ENCODE measurements at regions not wholly inside any gene's neighbourhood (a gene's known extent, or its start where the extent isn't known, plus 50 kb on each side); places are given as distances from the start of the nearest gene placed in this dataset.

- no peak overlapping the region for H3K27ac Mint-ChIP-seq
- Histone ChIP-seq H3K27me3 (ENCODE audit: control insufficient read depth, insufficient read depth, low read length) (peaks cover 2% of the 10 kb centered on the region), H3K36me3 (ENCODE audit: control insufficient read depth, insufficient read depth, low read length) (no peaks in the 10 kb centered on the region), H3K4me1 (ENCODE audit: control insufficient read depth, insufficient read depth, low read length) (no peaks in the 10 kb centered on the region), H3K4me3 (ENCODE audit: low read length) (no peak overlapping the region), H3K27ac (ENCODE audit: low read length) (no peak overlapping the region), H3K9me3 (ENCODE audit: control insufficient read depth, insufficient read depth, low read length) (no peaks in the 10 kb centered on the region)
- H3K9me3 Mint-ChIP-seq, result no peaks in the 10 kb centered on the region
- TF ChIP-seq CTCF (IDR thresholded peaks at IDR 0.05), result no peak
- no peak overlapping the region for H3K4me3 Mint-ChIP-seq
- H3K36me3 Mint-ChIP-seq, result no peaks in the 10 kb centered on the region
- DNase-seq, result no peak
- intact Hi-C loops (cut with micrococcal nuclease), result no loop called here
- WGBS (ENCODE audit: insufficient coverage), result 96% methylated on average over 3 of the region's 5 CpGs
- H3K4me1 Mint-ChIP-seq, result no peaks in the 10 kb centered on the region
- ATAC-seq, result no peak
- H3K27me3 Mint-ChIP-seq (ENCODE audit: low read depth in 2 of 2), result peaks cover 7 to 18% of the 10 kb centered on the region in 2 donors
Observed at GRCh38 chr5:68966596-68966995, 127.2 kb upstream of the SLC30A5 start.

GRCh38 chr5:68968429-68968828 lies 125.4 kb upstream of the SLC30A5 start:
- Histone ChIP-seq H3K4me3 (ENCODE audit: low read length) (no peak overlapping the region), H3K27me3 (ENCODE audit: control insufficient read depth, insufficient read depth, low read length) (peaks cover 2% of the 10 kb centered on the region), H3K27ac (ENCODE audit: low read length) (no peak overlapping the region), H3K4me1 (ENCODE audit: control insufficient read depth, insufficient read depth, low read length) (no peaks in the 10 kb centered on the region), H3K9me3 (ENCODE audit: control insufficient read depth, insufficient read depth, low read length) (no peaks in the 10 kb centered on the region), H3K36me3 (ENCODE audit: control insufficient read depth, insufficient read depth, low read length) (no peaks in the 10 kb centered on the region)
- Mint-ChIP-seq H3K36me3 (no peaks in the 10 kb centered on the region), H3K4me3 (no peak overlapping the region), H3K27ac (no peak overlapping the region), H3K9me3 (peaks cover 0 to 2% of the 10 kb centered on the region in 2 donors), H3K4me1 (no peaks in the 10 kb centered on the region), H3K27me3 (ENCODE audit: low read depth in 2 of 2) (peaks cover 10 to 26% of the 10 kb centered on the region in 2 donors)
- no peak for DNase-seq
- ATAC-seq, result no peak
- TF ChIP-seq CTCF (IDR thresholded peaks at IDR 0.05), result no peak
- intact Hi-C loops (cut with micrococcal nuclease), result no loop called here

- peaks cover 4% of the 10 kb centered on the region for H3K36me3 Mint-ChIP-seq
- H3K4me3 Mint-ChIP-seq, result no peak overlapping the region
- DNase-seq, result no peak
- intact Hi-C loops (cut with micrococcal nuclease), result no loop called here
- H3K27ac Mint-ChIP-seq, result no peak overlapping the region
- ATAC-seq, result no peak
- Histone ChIP-seq H3K36me3 (ENCODE audit: control insufficient read depth, insufficient read depth, low read length) (no peaks in the 10 kb centered on the region), H3K27ac (ENCODE audit: low read length) (no peak overlapping the region), H3K4me1 (ENCODE audit: control insufficient read depth, insufficient read depth, low read length) (no peaks in the 10 kb centered on the region), H3K4me3 (ENCODE audit: low read length) (no peak overlapping the region), H3K27me3 (ENCODE audit: control insufficient read depth, insufficient read depth, low read length) (peaks cover 2% of the 10 kb centered on the region), H3K9me3 (ENCODE audit: control insufficient read depth, insufficient read depth, low read length) (peaks cover 7% of the 10 kb centered on the region)
- H3K9me3 Mint-ChIP-seq, result peaks cover 2% of the 10 kb centered on the region in 2 donors
- H3K27me3 Mint-ChIP-seq (ENCODE audit: low read depth in 2 of 2), result peaks cover 10 to 30% of the 10 kb centered on the region in 2 donors
- no peak for TF ChIP-seq CTCF (IDR thresholded peaks at IDR 0.05)
- 96% methylated on average over 5 of the region's 5 CpGs for WGBS (ENCODE audit: insufficient coverage)
- H3K4me1 Mint-ChIP-seq, result no peaks in the 10 kb centered on the region
Observed at GRCh38 chr5:68970617-68971016, 123.2 kb upstream of the SLC30A5 start.

- peaks cover 13% of the 10 kb centered on the region for H3K36me3 Mint-ChIP-seq
- no peak for DNase-seq
- ATAC-seq, result no peak
- H3K4me3 ChIP-seq (ENCODE audit: low read length), result no peak overlapping the region
- no peak overlapping the region for H3K4me3 Mint-ChIP-seq
- H3K36me3 ChIP-seq (ENCODE audit: control insufficient read depth, insufficient read depth, low read length), result no peaks in the 10 kb centered on the region
- H3K9me3 Mint-ChIP-seq, result peaks cover 6 to 15% of the 10 kb centered on the region in 2 donors
- H3K27ac Mint-ChIP-seq, result no peak overlapping the region
- no peak overlapping the region for H3K27ac ChIP-seq (ENCODE audit: low read length)
- no peaks in the 10 kb centered on the region for H3K4me1 ChIP-seq (ENCODE audit: control insufficient read depth, insufficient read depth, low read length)
- H3K27me3 ChIP-seq (ENCODE audit: control insufficient read depth, insufficient read depth, low read length), result peaks cover 2% of the 10 kb centered on the region
- TF ChIP-seq CTCF (IDR thresholded peaks at IDR 0.05), result no peak
- peaks cover 7% of the 10 kb centered on the region for H3K9me3 ChIP-seq (ENCODE audit: control insufficient read depth, insufficient read depth, low read length)
- intact Hi-C loops (cut with micrococcal nuclease), result no loop called here
- H3K4me1 Mint-ChIP-seq, result no peaks in the 10 kb centered on the region
- WGBS (ENCODE audit: insufficient coverage), result 88% methylated on average over 5 of the region's 5 CpGs
- H3K27me3 Mint-ChIP-seq (ENCODE audit: low read depth in 2 of 2), result peaks cover 16 to 55% of the 10 kb centered on the region in 2 donors
Observed at GRCh38 chr5:68973696-68974095, 120.1 kb upstream of the SLC30A5 start.
